Aorta (tissue), 5 donors: ENCODE measurements at regions not wholly inside any gene's neighbourhood (a gene's known extent, or its start where the extent isn't known, plus 50 kb on each side); places are given as distances from the start of the nearest gene placed in this dataset.

Experiments
- ATAC-seq: fragments of 200-7000 bp; cut with Tn5 transposase; one replicate; pipeline ENCODE4 v1.9.1; 2022; ENCODE audit warnings: moderate library complexity; ENCODE audit not compliant: low FRiP score
- DNase-seq, 2 donors: peaks; one replicate each; pipeline ENCODE4 v3.0.0-alpha.2; 2020
- H3K27ac ChIP-seq, 2 donors: one replicate each; pipeline ENCODE4 v1.5.1; 2013; ENCODE audit warnings: low read length in 2 of 2, mild to moderate bottlenecking in 2 of 2, moderate library complexity in 2 of 2, control low read depth in 1 of 2, inconsistent platforms in 1 of 2, low read depth in 1 of 2
- H3K27me3 ChIP-seq, 2 donors: one replicate each; pipeline ENCODE4 v1.6.1; 2013; ENCODE audit warnings: control low read depth in 1 of 2, low read length in 1 of 2, mild to moderate bottlenecking in 1 of 2, moderate library complexity in 1 of 2; ENCODE audit not compliant: insufficient read depth in 2 of 2, control insufficient read depth in 1 of 2
- H3K36me3 ChIP-seq, 2 donors: one replicate each; pipeline ENCODE4 v1.6.1; 2013; ENCODE audit warnings: control low read depth in 1 of 2, low read length in 1 of 2, mild to moderate bottlenecking in 1 of 2; ENCODE audit not compliant: insufficient read depth in 2 of 2, control insufficient read depth in 1 of 2
- H3K4me1 ChIP-seq, 2 donors: one replicate each; pipeline ENCODE4 v1.6.1; 2013; ENCODE audit warnings: low read length in 2 of 2, control low read depth in 1 of 2, mild to moderate bottlenecking in 1 of 2, moderate library complexity in 1 of 2; ENCODE audit not compliant: insufficient read depth in 2 of 2, control insufficient read depth in 1 of 2
- H3K4me3 ChIP-seq, 2 donors: one replicate each; pipeline ENCODE4 v1.5.1; 2013; ENCODE audit warnings: low read length in 2 of 2, control low read depth in 1 of 2, mild to moderate bottlenecking in 1 of 2
- H3K9me3 ChIP-seq: one replicate; pipeline ENCODE4 v1.6.1; 2013; ENCODE audit warnings: mild to moderate bottlenecking, low read length; ENCODE audit not compliant: control insufficient read depth
- WGBS, 2 donors: extraction: QIAGEN DNeasy Blood & Tissue Kit; methylation state at CpG; one replicate each; pipeline ENCODE4 v1.1.7; 2013; 5-methylcytosine and 5-hydroxymethylcytosine counted together
- intact Hi-C, 2 donors: fragments of 100-400 bp; cut with DNase I; formaldehyde crosslinking; loops; one replicate each; pipeline versions ENCODE4 v1.14.2 to v1.15.0; 2022
- donor health status: healthy with polysubstance abuse.
- donor health status: Bipolar disorder and iron deficiency.
- donor health status: DM: no; HTN: no; CAD: no.
- donor health status: DM: no; HTN: no; CAD: no.
- donor health status: DM: yes; HTN: yes; CAD: no.

GRCh38 chrX:143455046-143455445, 62.2 kb downstream of the SPANXN3 start:
- DNase-seq (no peak), ATAC-seq (no peak)
- H3K4me3 ChIP-seq = no peak overlapping the region
- H3K27me3 ChIP-seq = no peaks in the 10 kb centered on the region
- 2 to 28% methylated on average over 2 of the region's 2 CpGs for WGBS, 2 donors
- no peak overlapping the region for H3K27ac ChIP-seq
- intact Hi-C loops = loop anchor here in 1 of 2 donors (10.0 kb wide), 1 partner anchor 1270 kb away; no protein-coding TSS in a partner anchor
- H3K36me3 ChIP-seq = no peaks in the 10 kb centered on the region
- H3K4me1 ChIP-seq = no peaks in the 10 kb centered on the region
- H3K9me3 ChIP-seq = no peaks in the 10 kb centered on the region

- no peak for ATAC-seq
- intact Hi-C loops = no loop called here
- DNase-seq = no peak
- H3K27me3 ChIP-seq = no peaks in the 10 kb centered on the region
- no peak overlapping the region for H3K4me3 ChIP-seq
- no peak overlapping the region for H3K27ac ChIP-seq
- no peaks in the 10 kb centered on the region for H3K4me1 ChIP-seq
- 10 to 19% methylated on average over 7 of the region's 7 CpGs for WGBS, 2 donors
- no peaks in the 10 kb centered on the region for H3K9me3 ChIP-seq
- H3K36me3 ChIP-seq = no peaks in the 10 kb centered on the region
Observed at GRCh38 chrX:143437439-143437838, 79.8 kb downstream of the SPANXN3 start.

GRCh38 chrX:143435916-143436315, 81.4 kb downstream of the SPANXN3 start:
- 77 to 94% methylated on average over 2 of the region's 2 CpGs for WGBS, 2 donors
- Histone ChIP-seq H3K4me3 (no peak overlapping the region), H3K27ac (no peak overlapping the region), H3K9me3 (no peaks in the 10 kb centered on the region), H3K27me3 (no peaks in the 10 kb centered on the region), H3K4me1 (no peaks in the 10 kb centered on the region), H3K36me3 (no peaks in the 10 kb centered on the region)
- no peak for ATAC-seq
- no peak for DNase-seq
- intact Hi-C loops = no loop called here

GRCh38 chrX:143429811-143430210, 87.5 kb downstream of the SPANXN3 start:
- Histone ChIP-seq H3K9me3 (peaks cover 1% of the 10 kb centered on the region), H3K27ac (no peak overlapping the region), H3K27me3 (no peaks in the 10 kb centered on the region), H3K36me3 (no peaks in the 10 kb centered on the region), H3K4me1 (no peaks in the 10 kb centered on the region), H3K4me3 (no peak overlapping the region)
- ATAC-seq = no peak
- intact Hi-C loops = no loop called here
- no peak for DNase-seq
- 67 to 71% methylated on average over 4 of the region's 4 CpGs for WGBS, 2 donors

GRCh38 chrX:143429131-143429530, 88.1 kb downstream of the SPANXN3 start:
- WGBS, 2 donors = 78 to 83% methylated on average over 5 of the region's 5 CpGs
- no peak for ATAC-seq
- peaks cover 1% of the 10 kb centered on the region for H3K9me3 ChIP-seq
- intact Hi-C loops = no loop called here
- no peaks in the 10 kb centered on the region for H3K27me3 ChIP-seq
- no peaks in the 10 kb centered on the region for H3K36me3 ChIP-seq
- DNase-seq = no peak
- H3K4me3 ChIP-seq = no peak overlapping the region
- H3K27ac ChIP-seq = no peak overlapping the region
- no peaks in the 10 kb centered on the region for H3K4me1 ChIP-seq

- no peak overlapping the region for H3K27ac ChIP-seq
- no peaks in the 10 kb centered on the region for H3K4me1 ChIP-seq
- intact Hi-C loops = no loop called here
- DNase-seq (no peak), ATAC-seq (no peak)
- no peaks in the 10 kb centered on the region for H3K27me3 ChIP-seq
- no peaks in the 10 kb centered on the region for H3K9me3 ChIP-seq
- no peak overlapping the region for H3K4me3 ChIP-seq
- H3K36me3 ChIP-seq = no peaks in the 10 kb centered on the region
- WGBS, 2 donors = 64 to 82% methylated on average over 6 of the region's 6 CpGs
Observed at GRCh38 chrX:143401160-143401559, 116.1 kb downstream of the SPANXN3 start.

- Histone ChIP-seq H3K4me3 (no peak overlapping the region), H3K36me3 (no peaks in the 10 kb centered on the region), H3K9me3 (no peaks in the 10 kb centered on the region), H3K4me1 (no peaks in the 10 kb centered on the region), H3K27ac (no peak overlapping the region), H3K27me3 (no peaks in the 10 kb centered on the region)
- ATAC-seq (no peak), DNase-seq (no peak)
- 73 to 78% methylated on average over 2 of the region's 2 CpGs for WGBS, 2 donors
- intact Hi-C loops = no loop called here
Observed at GRCh38 chrX:143378851-143379250, 138.4 kb downstream of the SPANXN3 start.

GRCh38 chrX:143363419-143363818, 153.9 kb downstream of the SPANXN3 start:
- H3K27me3 ChIP-seq = no peaks in the 10 kb centered on the region
- 56 to 67% methylated on average over 3 of the region's 3 CpGs for WGBS, 2 donors
- H3K9me3 ChIP-seq = no peaks in the 10 kb centered on the region
- no peaks in the 10 kb centered on the region for H3K4me1 ChIP-seq
- H3K36me3 ChIP-seq = no peaks in the 10 kb centered on the region
- no peak overlapping the region for H3K4me3 ChIP-seq
- intact Hi-C loops = no loop called here
- DNase-seq (no peak), ATAC-seq (no peak)
- H3K27ac ChIP-seq = no peak overlapping the region

GRCh38 chrX:143340190-143340589, 177.1 kb downstream of the SPANXN3 start:
- Histone ChIP-seq H3K4me1 (no peaks in the 10 kb centered on the region), H3K36me3 (no peaks in the 10 kb centered on the region), H3K4me3 (no peak overlapping the region), H3K9me3 (no peaks in the 10 kb centered on the region), H3K27me3 (no peaks in the 10 kb centered on the region), H3K27ac (no peak overlapping the region)
- intact Hi-C loops = no loop called here
- no peak for DNase-seq
- WGBS, 2 donors = 86 to 94% methylated on average over 1 of the region's 1 CpG
- ATAC-seq = no peak
